ENCODE measurements at regions not wholly inside any gene's neighbourhood (a gene's known extent, or its start where the extent isn't known, plus 50 kb on each side); places are given as distances from the start of the nearest gene placed in this dataset.

- TF ChIP-seq CTCF (IDR thresholded peaks at IDR 0.05; ENCODE audit: insufficient read depth, low read length, poor library complexity, severe bottlenecking): no peak
- TF ChIP-seq EZH2phosphoT487 (conservative IDR thresholded peaks at IDR 0.05; ENCODE audit: low read length): no peak
Measured at GRCh38 chr1:199837321-199837720, 190.2 kb upstream of the NR5A2 start.
